NCI-H187 (cell line): ENCODE measurements at regions not wholly inside any gene's neighbourhood (a gene's known extent, or its start where the extent isn't known, plus 50 kb on each side); places are given as distances from the start of the nearest gene placed in this dataset.

Experiments
- DNase-seq, 2 experiments: peaks; one replicate each; lab custom pipeline; 2025; lab: John Stamatoyannopoulos, UW

GRCh38 chr12:46449856-46450255 lies 77.3 kb upstream of the SLC38A2 start:
- no peak for DNase-seq

GRCh38 chr12:46449316-46449715 lies 76.7 kb upstream of the SLC38A2 start:
- DNase-seq = no peak

- DNase-seq = peak; percentile 23 to 71
Measured at GRCh38 chr12:46446645-46447044, 74.1 kb upstream of the SLC38A2 start.

- DNase-seq = no peak
Measured at GRCh38 chr12:46445551-46446235, 73.1 kb upstream of the SLC38A2 start.

GRCh38 chr12:46445093-46445492 lies 72.5 kb upstream of the SLC38A2 start:
- no peak for DNase-seq

GRCh38 chr12:46443594-46444263 lies 71.2 kb upstream of the SLC38A2 start:
- no peak for DNase-seq

- DNase-seq = no peak
Measured at GRCh38 chr12:46442738-46443137, 70.2 kb upstream of the SLC38A2 start.

- DNase-seq = no peak
Measured at GRCh38 chr12:46442239-46442638, 69.7 kb upstream of the SLC38A2 start.

GRCh38 chr12:46439793-46440511 lies 67.4 kb upstream of the SLC38A2 start:
- no peak for DNase-seq

- no peak for DNase-seq
Measured at GRCh38 chr12:46438719-46439319, 66.2 kb upstream of the SLC38A2 start.

- no peak for DNase-seq
Measured at GRCh38 chr12:46438256-46438655, 65.7 kb upstream of the SLC38A2 start.

- no peak for DNase-seq
Measured at GRCh38 chr12:46437469-46437868, 64.9 kb upstream of the SLC38A2 start.

- no peak for DNase-seq
Measured at GRCh38 chr12:46436747-46437146, 64.2 kb upstream of the SLC38A2 start.

- DNase-seq = no peak
Measured at GRCh38 chr12:46435625-46436024, 63.1 kb upstream of the SLC38A2 start.

- DNase-seq = no peak
Measured at GRCh38 chr12:46435029-46435428, 62.5 kb upstream of the SLC38A2 start.

GRCh38 chr12:46433829-46434228 lies 61.3 kb upstream of the SLC38A2 start:
- no peak for DNase-seq

GRCh38 chr12:46432325-46432724 lies 59.8 kb upstream of the SLC38A2 start:
- no peak for DNase-seq

GRCh38 chr12:46430340-46430948 lies 57.9 kb upstream of the SLC38A2 start:
- no peak for DNase-seq
